ENCODE measurements at regions not wholly inside any gene's neighbourhood (a gene's known extent, or its start where the extent isn't known, plus 50 kb on each side); places are given as distances from the start of the nearest gene placed in this dataset.
"Not testable (repeated sequence)": the region's sequence is repeated elsewhere in the genome, so short reads cannot be mapped to it uniquely, and the experiment has no call there.

- Histone ChIP-seq H3K27ac (ENCODE audit: low read length) (no peak overlapping the region), H3K9me3 (ENCODE audit: control insufficient read depth in 1 of 2, low read length in 2 of 2) (no peaks in the 10 kb centered on the region), H3K4me1 (ENCODE audit: control insufficient read depth in 1 of 2, insufficient read depth in 2 of 2, low read length in 2 of 2) (no peaks in the 10 kb centered on the region), H3K27me3 (ENCODE audit: low read depth, low read length) (no peaks in the 10 kb centered on the region), H3K4me3 (ENCODE audit: low read depth in 1 of 2, low read length in 2 of 2) (no peak overlapping the region), H3K36me3 (ENCODE audit: control insufficient read depth in 1 of 2, insufficient read depth in 2 of 2, low read length in 2 of 2) (no peaks in the 10 kb centered on the region)
Measured at GRCh38 chr2:31660165-31660564, 79.4 kb upstream of the SRD5A2 start.

DNA sequence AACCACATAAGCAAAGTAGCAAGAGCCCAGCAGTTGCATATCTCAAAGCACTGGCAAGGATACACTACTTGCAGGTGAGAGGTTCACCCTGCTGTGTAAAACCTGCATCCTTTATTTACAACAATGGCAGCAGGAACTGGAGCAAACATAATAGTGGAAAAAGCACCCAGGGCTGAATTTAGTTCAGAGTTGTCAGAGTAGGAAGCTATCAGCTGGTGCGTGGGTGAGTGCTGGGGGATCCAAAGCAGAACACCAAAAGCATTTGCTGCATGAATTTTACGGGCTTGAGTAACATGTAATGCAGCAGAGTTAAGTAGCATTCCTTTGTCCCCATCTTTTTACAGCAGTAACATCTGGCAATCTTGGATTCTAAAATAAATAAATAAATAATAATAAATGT lies 73.5 kb upstream of the SRD5A2 start:
- no peaks in the 10 kb centered on the region for H3K4me1 ChIP-seq (ENCODE audit: control insufficient read depth in 1 of 2, insufficient read depth in 2 of 2, low read length in 2 of 2)
- no peaks in the 10 kb centered on the region for H3K36me3 ChIP-seq (ENCODE audit: control insufficient read depth in 1 of 2, insufficient read depth in 2 of 2, low read length in 2 of 2)
- H3K9me3 ChIP-seq (ENCODE audit: control insufficient read depth in 1 of 2, low read length in 2 of 2), result no peaks in the 10 kb centered on the region
- no peaks in the 10 kb centered on the region for H3K27me3 ChIP-seq (ENCODE audit: low read depth, low read length)
- H3K27ac ChIP-seq (ENCODE audit: low read length), result no peak overlapping the region
- no peak overlapping the region for H3K4me3 ChIP-seq (ENCODE audit: low read depth in 1 of 2, low read length in 2 of 2)

- no peaks in the 10 kb centered on the region for H3K36me3 ChIP-seq (ENCODE audit: control insufficient read depth in 1 of 2, insufficient read depth in 2 of 2, low read length in 2 of 2)
- H3K9me3 ChIP-seq (ENCODE audit: control insufficient read depth in 1 of 2, low read length in 2 of 2), result no peaks in the 10 kb centered on the region
- no peak overlapping the region for H3K4me3 ChIP-seq (ENCODE audit: low read depth in 1 of 2, low read length in 2 of 2)
- H3K4me1 ChIP-seq (ENCODE audit: control insufficient read depth in 1 of 2, insufficient read depth in 2 of 2, low read length in 2 of 2), result no peaks in the 10 kb centered on the region
- H3K27ac ChIP-seq (ENCODE audit: low read length), result no peak overlapping the region
- H3K27me3 ChIP-seq (ENCODE audit: low read depth, low read length), result no peaks in the 10 kb centered on the region
Measured at GRCh38 chr2:31651736-31652135, 71.0 kb upstream of the SRD5A2 start.

- no peaks in the 10 kb centered on the region for H3K27me3 ChIP-seq (ENCODE audit: low read depth, low read length)
- H3K4me1 ChIP-seq (ENCODE audit: control insufficient read depth in 1 of 2, insufficient read depth in 2 of 2, low read length in 2 of 2), result no peaks in the 10 kb centered on the region
- no peaks in the 10 kb centered on the region for H3K36me3 ChIP-seq (ENCODE audit: control insufficient read depth in 1 of 2, insufficient read depth in 2 of 2, low read length in 2 of 2)
- no peak overlapping the region for H3K27ac ChIP-seq (ENCODE audit: low read length)
- H3K4me3 ChIP-seq (ENCODE audit: low read depth in 1 of 2, low read length in 2 of 2), result no peak overlapping the region
- H3K9me3 ChIP-seq (ENCODE audit: control insufficient read depth in 1 of 2, low read length in 2 of 2), result no peaks in the 10 kb centered on the region
Measured at GRCh38 chr2:31651267-31651666, 70.5 kb upstream of the SRD5A2 start.

GRCh38 chr2:31644551-31644950 lies 63.8 kb upstream of the SRD5A2 start:
- Histone ChIP-seq H3K4me1 (ENCODE audit: control insufficient read depth in 1 of 2, insufficient read depth in 2 of 2, low read length in 2 of 2) (no peaks in the 10 kb centered on the region), H3K27me3 (ENCODE audit: low read depth, low read length) (no peaks in the 10 kb centered on the region)

GRCh38 chr2:31642707-31643106 lies 62.0 kb upstream of the SRD5A2 start:
- Histone ChIP-seq H3K27me3 (ENCODE audit: low read depth, low read length) (no peaks in the 10 kb centered on the region), H3K4me1 (ENCODE audit: control insufficient read depth in 1 of 2, insufficient read depth in 2 of 2, low read length in 2 of 2) (no peaks in the 10 kb centered on the region), H3K9me3 (ENCODE audit: control insufficient read depth in 1 of 2, low read length in 2 of 2) (no peaks in the 10 kb centered on the region), H3K36me3 (ENCODE audit: control insufficient read depth in 1 of 2, insufficient read depth in 2 of 2, low read length in 2 of 2) (no peaks in the 10 kb centered on the region), H3K4me3 (ENCODE audit: low read depth in 1 of 2, low read length in 2 of 2) (no peak overlapping the region), H3K27ac (ENCODE audit: low read length) (no peak overlapping the region)

More at GRCh38 chr2:31644551-31644950, 63.8 kb upstream of the SRD5A2 start:
- Histone ChIP-seq H3K9me3 (ENCODE audit: control insufficient read depth in 1 of 2, low read length in 2 of 2) (no peaks in the 10 kb centered on the region), H3K27ac (ENCODE audit: low read length) (no peak overlapping the region), H3K36me3 (ENCODE audit: control insufficient read depth in 1 of 2, insufficient read depth in 2 of 2, low read length in 2 of 2) (no peaks in the 10 kb centered on the region), H3K4me3 (ENCODE audit: low read depth in 1 of 2, low read length in 2 of 2) (no peak overlapping the region)

DNA sequence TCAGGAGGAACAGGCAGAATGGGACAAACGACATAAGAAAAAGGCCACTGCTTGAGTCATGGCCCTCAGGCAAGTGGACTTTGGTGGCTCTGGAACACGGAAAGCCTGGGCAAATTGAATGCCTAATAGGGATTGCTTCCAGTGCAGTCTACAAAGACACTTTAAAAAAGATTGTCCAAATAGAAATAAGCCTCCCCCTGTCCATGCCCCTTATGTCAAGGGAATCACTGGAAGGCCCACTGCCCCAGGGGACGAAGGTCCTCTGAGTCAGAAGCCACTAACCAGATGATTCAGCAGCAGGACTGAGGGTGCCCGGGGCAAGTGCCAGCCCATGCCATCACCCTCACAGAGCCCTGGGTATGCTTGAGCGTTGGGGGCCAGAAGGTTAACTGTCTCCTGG lies 51.5 kb upstream of the SRD5A2 start:
- not testable (repeated sequence) for H3K4me3 ChIP-seq (ENCODE audit: low read depth in 1 of 2, low read length in 2 of 2); H3K4me1 ChIP-seq (ENCODE audit: control insufficient read depth in 1 of 2, insufficient read depth in 2 of 2, low read length in 2 of 2); H3K27ac ChIP-seq (ENCODE audit: low read length); H3K27me3 ChIP-seq (ENCODE audit: low read depth, low read length); H3K9me3 ChIP-seq (ENCODE audit: control insufficient read depth in 1 of 2, low read length in 2 of 2); H3K36me3 ChIP-seq (ENCODE audit: control insufficient read depth in 1 of 2, insufficient read depth in 2 of 2, low read length in 2 of 2)
